ENCODE measurements at regions not wholly inside any gene's neighbourhood (a gene's known extent, or its start where the extent isn't known, plus 50 kb on each side); places are given as distances from the start of the nearest gene placed in this dataset.

- H3K18ac ChIP-seq (ENCODE audit: insufficient read length, low read depth, low read length): no peak overlapping the region
Measured at GRCh38 chr4:173932701-173933100, 350.8 kb downstream of the FBXO8 start.

More at GRCh38 chr4:173932701-173933100, 350.8 kb downstream of the FBXO8 start:
- no CpG with 5 or more reads among the region's 2 CpGs for whole genome bisulfite sequencing (ENCODE audit: extremely low coverage, insufficient read length, low lambda C conversion rate)
- H2AFZ ChIP-seq (ENCODE audit: low read length): no peak overlapping the region
- H3K23me2 ChIP-seq (ENCODE audit: insufficient read length, low read depth, low read length, poor library complexity, severe bottlenecking): no peaks in the 10 kb centered on the region
- no peak overlapping the region for H2BK120ac ChIP-seq (ENCODE audit: low read depth, low read length, poor library complexity, severe bottlenecking)
- no peaks in the 10 kb centered on the region for H4K20me1 ChIP-seq (ENCODE audit: control insufficient read depth, insufficient read depth, insufficient read length)
- no peak overlapping the region for H3K27ac ChIP-seq (ENCODE audit: insufficient read length, low read depth, low read length)
- H4K5ac ChIP-seq (ENCODE audit: insufficient read length, low read depth, low read length): no peak overlapping the region
- no peak overlapping the region for H2BK5ac ChIP-seq (ENCODE audit: insufficient read length, low read length)
- no peaks in the 10 kb centered on the region for H3K79me1 ChIP-seq (ENCODE audit: insufficient read depth, low read depth, low read length, poor library complexity, severe bottlenecking)
- H3K14ac ChIP-seq (ENCODE audit: insufficient read depth, low read length): no peak overlapping the region
- no peak overlapping the region for H3K4ac ChIP-seq (ENCODE audit: low read depth, low read length)
- H4K8ac ChIP-seq (replicated peaks; ENCODE audit: insufficient read length, low read depth, low read length): no peak overlapping the region
- no peak overlapping the region for H4K91ac ChIP-seq (ENCODE audit: insufficient read length, low read depth, low read length)
- H3K27ac Mint-ChIP-seq: no peak overlapping the region
- H3K36me3 Mint-ChIP-seq (ENCODE audit: insufficient read depth in 1 of 3, low read depth in 3 of 3): no peaks in the 10 kb centered on the region
- H3K9me3 Mint-ChIP-seq: no peaks in the 10 kb centered on the region
- TF ChIP-seq CTCF (conservative IDR thresholded peaks at IDR 0.05): no peak
- peaks cover 4% of the 10 kb centered on the region for H3K4me1 ChIP-seq (ENCODE audit: insufficient read depth, low read length)
- no peaks in the 10 kb centered on the region for H3K27me3 ChIP-seq (ENCODE audit: insufficient read depth, low read length)
- no peak overlapping the region for H2BK15ac ChIP-seq (ENCODE audit: low read depth, low read length)
- H3K27me3 Mint-ChIP-seq (ENCODE audit: low read depth): no peaks in the 10 kb centered on the region
- no peaks in the 10 kb centered on the region for H3K79me2 ChIP-seq (ENCODE audit: insufficient read depth, low read length)
- H2BK12ac ChIP-seq (ENCODE audit: insufficient read length, low read depth, low read length): no peak overlapping the region
- H3T11ph ChIP-seq (ENCODE audit: low read length): no peak overlapping the region
- no peak for DNase-seq
- H3K23ac ChIP-seq (ENCODE audit: insufficient read length, low read depth, low read length): no peak overlapping the region
- H3K4me2 ChIP-seq (ENCODE audit: insufficient read depth, insufficient read length, low read length): no peak overlapping the region
- no peak overlapping the region for H2AK5ac ChIP-seq (ENCODE audit: insufficient read length, low read length)
- H3K9ac ChIP-seq (ENCODE audit: extremely low read depth, insufficient read length, low read length): no peak overlapping the region
- no peak overlapping the region for H3K56ac ChIP-seq (ENCODE audit: insufficient read length, low read depth, low read length)
- H3K9me3 ChIP-seq (ENCODE audit: control insufficient read depth, low read depth, low read length): no peaks in the 10 kb centered on the region
- H3K4me3 Mint-ChIP-seq: no peak overlapping the region
- peaks cover 13 to 21% of the 10 kb centered on the region in 2 experiments for H3K4me1 Mint-ChIP-seq
- H2BK20ac ChIP-seq (ENCODE audit: low read depth, low read length, poor library complexity, severe bottlenecking): no peak overlapping the region
